NT2/D1 (cell line): ENCODE measurements at regions not wholly inside any gene's neighbourhood (a gene's known extent, or its start where the extent isn't known, plus 50 kb on each side); places are given as distances from the start of the nearest gene placed in this dataset.

Source experiments
- DNase-seq: peaks from one replicate; pipeline ENCODE4 v3.0.0-alpha.2; 2011; ENCODE audit warnings: low read depth, low spot score
- H3K27me3 ChIP-seq: 2 replicates; pipeline ENCODE4 v1.6.0; 2011; ENCODE audit warnings: mild to moderate bottlenecking; ENCODE audit not compliant: insufficient read length, insufficient read depth
- H3K36me3 ChIP-seq: 2 replicates; pipeline ENCODE4 v1.6.1; 2011; ENCODE audit warnings: mild to moderate bottlenecking, low read length, mixed read lengths; ENCODE audit not compliant: insufficient read depth, insufficient read length
- H3K4me1 ChIP-seq: 2 replicates; pipeline ENCODE4 v1.5.1; 2011; ENCODE audit not compliant: insufficient read depth, insufficient read length
- H3K4me3 ChIP-seq: 2 replicates; pipeline ENCODE4 v1.5.1; 2011; ENCODE audit warnings: low read depth; ENCODE audit not compliant: insufficient read length
- H3K9ac ChIP-seq: 2 replicates; pipeline ENCODE4 v1.6.0; 2011; ENCODE audit warnings: low read depth; ENCODE audit not compliant: insufficient read length
- H3K9me3 ChIP-seq: 2 replicates; pipeline ENCODE4 v1.5.1; 2011; ENCODE audit warnings: mild to moderate bottlenecking, low read length; ENCODE audit not compliant: insufficient read depth
- SUZ12 ChIP-seq: IDR thresholded peaks from 2 replicates; pipeline ENCODE4 v1.6.1; 2011; ENCODE audit not compliant: insufficient read length, insufficient read depth; ENCODE audit errors: extremely low read depth
- YY1 ChIP-seq: IDR thresholded peaks from 2 replicates; pipeline ENCODE4 v1.6.1; 2011; ENCODE audit not compliant: insufficient read length, insufficient read depth
- ZNF274 ChIP-seq: IDR thresholded peaks from 2 replicates; pipeline ENCODE4 v1.6.1; 2011; ENCODE audit warnings: mild to moderate bottlenecking, low read depth, low read length

DNA sequence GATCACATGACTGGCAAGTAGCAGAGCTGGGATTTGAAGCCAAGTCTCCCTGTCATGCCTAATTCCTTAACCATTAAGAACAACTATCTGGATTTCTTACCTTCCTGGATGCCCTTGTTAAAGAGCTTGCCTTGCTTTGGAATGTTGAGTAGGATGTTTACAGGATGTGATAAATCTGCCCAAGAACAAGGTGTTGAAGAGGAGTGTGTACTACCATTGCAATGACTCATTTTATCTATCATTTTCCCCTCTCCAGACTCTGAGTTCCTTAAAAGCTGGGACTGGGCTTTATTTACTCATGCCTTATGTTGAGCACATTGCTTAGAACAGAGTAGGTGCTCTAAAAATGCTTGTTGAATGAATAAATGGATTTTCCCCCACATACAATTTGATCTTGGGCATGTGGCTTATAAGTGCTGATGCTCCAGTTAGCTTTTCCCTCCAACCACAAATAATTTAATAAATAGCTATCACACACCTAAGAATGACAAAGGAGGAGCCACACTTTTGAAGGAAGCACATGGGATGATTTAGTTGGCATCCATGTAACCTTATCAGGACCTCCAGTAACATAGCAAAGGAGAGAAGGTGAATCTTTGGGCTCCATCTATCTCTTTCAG lies 268.6 kb upstream of the SESN3 start:
- Histone ChIP-seq H3K36me3 (no peaks in the 10 kb centered on the region), H3K9me3 (no peaks in the 10 kb centered on the region), H3K9ac (no peak overlapping the region), H3K4me3 (no peak overlapping the region), H3K27me3 (no peaks in the 10 kb centered on the region), H3K4me1 (peaks cover 2% of the 10 kb centered on the region)
- no peak for DNase-seq
- TF ChIP-seq ZNF274 (no peak), YY1 (no peak), SUZ12 (no peak)

DNA sequence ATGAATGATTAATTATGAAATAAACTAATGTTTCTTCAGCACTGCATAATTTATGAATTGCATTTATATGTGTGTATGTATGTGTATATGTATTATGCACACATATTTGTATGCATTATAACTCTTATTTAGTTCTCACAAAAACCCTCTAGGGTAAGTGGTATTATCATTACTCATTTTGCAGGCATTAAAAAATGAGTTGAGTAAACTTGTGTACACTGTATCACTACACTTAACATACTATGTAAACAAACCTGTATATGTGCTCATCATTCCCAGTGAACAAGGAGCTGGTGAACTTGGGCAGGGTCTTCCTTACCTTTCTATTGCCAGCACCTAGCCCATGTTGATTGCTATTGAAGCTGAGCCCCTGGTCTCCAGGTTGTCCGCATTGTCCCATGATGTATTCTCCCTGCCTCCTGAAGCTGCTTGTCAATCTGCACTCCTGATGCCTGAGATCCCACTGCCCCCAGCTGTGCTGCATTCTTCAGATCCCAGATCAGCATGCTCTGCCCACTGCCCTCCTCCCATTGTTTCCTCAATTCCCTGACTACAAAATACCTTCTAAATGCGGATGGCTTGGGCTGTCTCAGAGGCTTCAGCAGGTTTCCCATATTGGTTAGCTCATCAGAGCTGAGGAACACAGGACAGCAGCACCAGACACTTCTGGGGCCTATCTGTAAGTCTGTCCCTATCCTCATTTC lies 267.9 kb upstream of the SESN3 start:
- Histone ChIP-seq H3K4me1 (peaks cover 2% of the 10 kb centered on the region), H3K4me3 (no peak overlapping the region), H3K27me3 (no peaks in the 10 kb centered on the region), H3K36me3 (no peaks in the 10 kb centered on the region), H3K9me3 (no peaks in the 10 kb centered on the region), H3K9ac (no peak overlapping the region)
- no peak for TF ChIP-seq SUZ12
- no peak for TF ChIP-seq YY1
- TF ChIP-seq ZNF274 = no peak
- peak; percentile 94 for DNase-seq

GRCh38 chr11:95496901-95497300 lies 265.9 kb upstream of the SESN3 start:
- Histone ChIP-seq H3K9me3 (no peaks in the 10 kb centered on the region), H3K36me3 (no peaks in the 10 kb centered on the region), H3K4me3 (no peak overlapping the region), H3K4me1 (peaks cover 2% of the 10 kb centered on the region), H3K27me3 (no peaks in the 10 kb centered on the region), H3K9ac (no peak overlapping the region)
- DNase-seq = no peak
- no peak for TF ChIP-seq ZNF274
- TF ChIP-seq SUZ12 = no peak
- TF ChIP-seq YY1 = no peak

- no peak overlapping the region for H3K9ac ChIP-seq
- TF ChIP-seq ZNF274 (no peak), YY1 (no peak), SUZ12 (no peak)
Observed at GRCh38 chr11:95495706-95496105, 264.7 kb upstream of the SESN3 start.

GRCh38 chr11:95494856-95495255 lies 263.9 kb upstream of the SESN3 start:
- no peak for DNase-seq
- Histone ChIP-seq H3K9ac (no peak overlapping the region), H3K27me3 (no peaks in the 10 kb centered on the region), H3K36me3 (no peaks in the 10 kb centered on the region), H3K4me3 (no peak overlapping the region), H3K9me3 (no peaks in the 10 kb centered on the region), H3K4me1 (peaks cover 2% of the 10 kb centered on the region)
- TF ChIP-seq SUZ12 = no peak
- TF ChIP-seq ZNF274 = no peak
- no peak for TF ChIP-seq YY1

More at GRCh38 chr11:95495706-95496105, 264.7 kb upstream of the SESN3 start:
- no peaks in the 10 kb centered on the region for H3K36me3 ChIP-seq
- H3K27me3 ChIP-seq = no peaks in the 10 kb centered on the region
- H3K4me1 ChIP-seq = peaks cover 2% of the 10 kb centered on the region
- no peak overlapping the region for H3K4me3 ChIP-seq
- H3K9me3 ChIP-seq = no peaks in the 10 kb centered on the region
- DNase-seq = no peak

DNA sequence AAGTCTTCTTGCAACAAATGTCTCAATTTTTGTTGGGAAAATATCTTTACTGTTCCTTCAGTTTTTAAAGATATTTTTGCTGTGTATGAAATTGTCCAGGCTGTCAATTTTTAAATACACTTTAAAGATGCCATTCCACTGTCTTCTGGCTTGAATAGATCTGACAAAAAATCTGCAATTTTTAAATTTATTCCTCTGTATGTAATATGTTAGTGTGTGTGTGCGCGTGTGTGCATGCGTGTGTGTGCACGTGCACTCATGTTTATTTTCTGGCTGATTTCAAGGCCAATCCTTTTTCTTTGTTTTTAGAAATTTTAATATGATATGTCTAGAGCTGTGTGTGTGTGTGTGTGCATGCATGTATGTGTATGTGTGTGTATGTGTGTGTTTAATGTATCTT lies 263.2 kb upstream of the SESN3 start:
- H3K9ac ChIP-seq = no peak overlapping the region
- H3K4me3 ChIP-seq = no peak overlapping the region
- H3K36me3 ChIP-seq = no peaks in the 10 kb centered on the region
- no peaks in the 10 kb centered on the region for H3K9me3 ChIP-seq
- no peaks in the 10 kb centered on the region for H3K27me3 ChIP-seq
- no peak for DNase-seq
- no peak for TF ChIP-seq YY1
- no peak for TF ChIP-seq ZNF274
- no peak for TF ChIP-seq SUZ12
- H3K4me1 ChIP-seq = peaks cover 2% of the 10 kb centered on the region

- no peak for TF ChIP-seq YY1
- no peak for TF ChIP-seq ZNF274
- no peak for TF ChIP-seq SUZ12
- Histone ChIP-seq H3K27me3 (no peaks in the 10 kb centered on the region), H3K4me1 (no peaks in the 10 kb centered on the region), H3K9ac (no peak overlapping the region), H3K4me3 (no peak overlapping the region), H3K9me3 (no peaks in the 10 kb centered on the region), H3K36me3 (no peaks in the 10 kb centered on the region)
- DNase-seq = no peak
Observed at GRCh38 chr11:95490625-95491024, 259.6 kb upstream of the SESN3 start.
